ENCODE measurements at regions not wholly inside any gene's neighbourhood (a gene's known extent, or its start where the extent isn't known, plus 50 kb on each side); places are given as distances from the start of the nearest gene placed in this dataset.
"Not testable (repeated sequence)": the region's sequence is repeated elsewhere in the genome, so short reads cannot be mapped to it uniquely, and the experiment has no call there.

- H3T11ph ChIP-seq (ENCODE audit: low read length): no peak overlapping the region
- H4K91ac ChIP-seq (ENCODE audit: insufficient read length, low read depth, low read length): no peak overlapping the region
- H2AK5ac ChIP-seq (ENCODE audit: insufficient read length, low read length): no peak overlapping the region
- H2AFZ ChIP-seq (ENCODE audit: low read length): no peak overlapping the region
- no peak overlapping the region for H2BK20ac ChIP-seq (ENCODE audit: low read depth, low read length, poor library complexity, severe bottlenecking)
- peaks cover 7% of the 10 kb centered on the region for H3K9me3 ChIP-seq (ENCODE audit: control insufficient read depth, low read depth, low read length)
- no peak overlapping the region for H2BK5ac ChIP-seq (ENCODE audit: insufficient read length, low read length)
- WGBS (ENCODE audit: extremely low coverage, insufficient read length, low lambda C conversion rate): no CpG with 5 or more reads among the region's 4 CpGs
- H3K14ac ChIP-seq (ENCODE audit: insufficient read depth, low read length): no peak overlapping the region
- H3K27ac Mint-ChIP-seq: no peak overlapping the region; a peak in 1 of 7 replicates
- no peak for TF ChIP-seq CTCF (conservative IDR thresholded peaks at IDR 0.05)
- no peak overlapping the region for H4K5ac ChIP-seq (ENCODE audit: insufficient read length, low read depth, low read length)
- H3K79me2 ChIP-seq (ENCODE audit: insufficient read depth, low read length): no peaks in the 10 kb centered on the region
- no peak overlapping the region for H3K56ac ChIP-seq (ENCODE audit: insufficient read length, low read depth, low read length)
- no peak overlapping the region for H4K8ac ChIP-seq (replicated peaks; ENCODE audit: insufficient read length, low read depth, low read length)
- H2BK15ac ChIP-seq (ENCODE audit: low read depth, low read length): no peak overlapping the region
- H3K18ac ChIP-seq (ENCODE audit: insufficient read length, low read depth, low read length): no peak overlapping the region
- no peaks in the 10 kb centered on the region for H3K23me2 ChIP-seq (ENCODE audit: insufficient read length, low read depth, low read length, poor library complexity, severe bottlenecking)
- H4K20me1 ChIP-seq (ENCODE audit: control insufficient read depth, insufficient read depth, insufficient read length): no peaks in the 10 kb centered on the region
- no peak overlapping the region for H3K27ac ChIP-seq (ENCODE audit: insufficient read length, low read depth, low read length)
- H3K4me1 ChIP-seq (ENCODE audit: insufficient read depth, low read length): no peaks in the 10 kb centered on the region
- no peak for DNase-seq
- peaks cover 6 to 8% of the 10 kb centered on the region in 2 experiments for H3K4me1 Mint-ChIP-seq
- H3K4me3 Mint-ChIP-seq: no peak overlapping the region
- no peaks in the 10 kb centered on the region for H3K27me3 Mint-ChIP-seq (ENCODE audit: low read depth)
- peaks cover 12 to 25% (median 14%) of the 10 kb centered on the region in 3 experiments; a peak in 5 of 7 replicates for H3K36me3 Mint-ChIP-seq (ENCODE audit: insufficient read depth in 1 of 3, low read depth in 3 of 3)
- H2BK12ac ChIP-seq (ENCODE audit: insufficient read length, low read depth, low read length): no peak overlapping the region
- no peaks in the 10 kb centered on the region for H3K79me1 ChIP-seq (ENCODE audit: insufficient read depth, low read depth, low read length, poor library complexity, severe bottlenecking)
- H3K23ac ChIP-seq (ENCODE audit: insufficient read length, low read depth, low read length): no peak overlapping the region
- H3K4ac ChIP-seq (ENCODE audit: low read depth, low read length): no peak overlapping the region
- peaks cover 21 to 22% of the 10 kb centered on the region in 2 experiments for H3K9me3 Mint-ChIP-seq
- no peaks in the 10 kb centered on the region; the same call in 1 of the 2 replicates for H3K27me3 ChIP-seq (ENCODE audit: insufficient read depth, low read length)
- no peak overlapping the region for H3K4me2 ChIP-seq (ENCODE audit: insufficient read depth, insufficient read length, low read length)
- H3K9ac ChIP-seq (ENCODE audit: extremely low read depth, insufficient read length, low read length): no peak overlapping the region
- no peak overlapping the region for H2BK120ac ChIP-seq (ENCODE audit: low read depth, low read length, poor library complexity, severe bottlenecking)
These were observed 233.5 kb upstream of the NRIP1 start for GRCh38 chr21:15298306-15298705.

- WGBS (ENCODE audit: extremely low coverage, insufficient read length, low lambda C conversion rate): 100% methylated on average over 1 of the region's 8 CpGs
These were observed 234.0 kb upstream of the NRIP1 start for GRCh38 chr21:15298755-15299154.

More at GRCh38 chr21:15298755-15299154, 234.0 kb upstream of the NRIP1 start:
- H2BK5ac ChIP-seq (ENCODE audit: insufficient read length, low read length); H4K91ac ChIP-seq (ENCODE audit: insufficient read length, low read depth, low read length); H2BK120ac ChIP-seq (ENCODE audit: low read depth, low read length, poor library complexity, severe bottlenecking); H3K9me3 ChIP-seq (ENCODE audit: control insufficient read depth, low read depth, low read length); H3K4me1 Mint-ChIP-seq; H2AFZ ChIP-seq (ENCODE audit: low read length); H3K79me2 ChIP-seq (ENCODE audit: insufficient read depth, low read length); H2AK5ac ChIP-seq (ENCODE audit: insufficient read length, low read length); H3K27me3 ChIP-seq (ENCODE audit: insufficient read depth, low read length); DNase-seq; H3K14ac ChIP-seq (ENCODE audit: insufficient read depth, low read length); H3K4me2 ChIP-seq (ENCODE audit: insufficient read depth, insufficient read length, low read length); H2BK15ac ChIP-seq (ENCODE audit: low read depth, low read length); H3T11ph ChIP-seq (ENCODE audit: low read length); H4K20me1 ChIP-seq (ENCODE audit: control insufficient read depth, insufficient read depth, insufficient read length); H3K79me1 ChIP-seq (ENCODE audit: insufficient read depth, low read depth, low read length, poor library complexity, severe bottlenecking); H3K9ac ChIP-seq (ENCODE audit: extremely low read depth, insufficient read length, low read length); H3K27ac ChIP-seq (ENCODE audit: insufficient read length, low read depth, low read length); H4K5ac ChIP-seq (ENCODE audit: insufficient read length, low read depth, low read length); H3K23me2 ChIP-seq (ENCODE audit: insufficient read length, low read depth, low read length, poor library complexity, severe bottlenecking); H3K27me3 Mint-ChIP-seq (ENCODE audit: low read depth); H3K23ac ChIP-seq (ENCODE audit: insufficient read length, low read depth, low read length); H3K27ac Mint-ChIP-seq; H3K4me3 Mint-ChIP-seq; H3K4ac ChIP-seq (ENCODE audit: low read depth, low read length); H4K8ac ChIP-seq (replicated peaks; ENCODE audit: insufficient read length, low read depth, low read length); H3K4me1 ChIP-seq (ENCODE audit: insufficient read depth, low read length); H3K18ac ChIP-seq (ENCODE audit: insufficient read length, low read depth, low read length); H2BK20ac ChIP-seq (ENCODE audit: low read depth, low read length, poor library complexity, severe bottlenecking); H3K56ac ChIP-seq (ENCODE audit: insufficient read length, low read depth, low read length); H2BK12ac ChIP-seq (ENCODE audit: insufficient read length, low read depth, low read length): not testable (repeated sequence)
- peaks cover 12 to 25% (median 14%) of the 10 kb centered on the region in 3 experiments; a peak in 5 of 7 replicates for H3K36me3 Mint-ChIP-seq (ENCODE audit: insufficient read depth in 1 of 3, low read depth in 3 of 3)
- peaks cover 21 to 22% of the 10 kb centered on the region in 2 experiments for H3K9me3 Mint-ChIP-seq
